ENCODE measurements at regions not wholly inside any gene's neighbourhood (a gene's known extent, or its start where the extent isn't known, plus 50 kb on each side); places are given as distances from the start of the nearest gene placed in this dataset.

DNA sequence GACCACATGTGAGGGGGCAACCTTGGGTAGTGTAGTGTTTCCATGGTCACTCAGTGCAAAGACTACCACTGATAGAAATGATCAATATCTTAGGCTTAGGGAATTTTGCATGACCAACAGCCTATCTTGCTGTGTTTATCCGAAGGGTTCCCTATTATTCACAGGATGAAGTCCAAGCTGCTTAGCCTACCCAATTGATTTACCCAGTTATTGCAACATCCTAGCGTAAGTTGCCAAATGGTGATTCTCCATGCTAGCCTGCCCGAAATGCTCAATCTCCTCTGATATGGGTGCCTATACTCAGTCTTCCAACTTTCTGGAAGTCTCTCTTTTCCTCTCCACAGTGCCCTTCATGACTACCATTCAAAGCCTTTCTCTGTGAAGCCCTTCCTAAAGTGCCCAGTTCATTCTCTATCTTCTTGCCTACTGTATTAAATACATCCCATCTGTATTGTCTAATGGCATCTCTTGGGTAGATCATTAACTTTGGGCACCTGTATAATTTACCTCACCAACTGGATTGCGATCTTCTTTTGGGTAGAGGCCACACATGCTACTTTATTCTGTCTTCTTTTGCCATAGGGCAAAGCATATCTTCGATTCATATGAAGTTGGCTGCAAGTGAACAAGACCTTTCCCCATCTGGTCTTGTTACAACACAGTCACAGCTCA is 240.5 kb downstream of the CLIC5 start:
- TF ChIP-seq, protein P1, sequence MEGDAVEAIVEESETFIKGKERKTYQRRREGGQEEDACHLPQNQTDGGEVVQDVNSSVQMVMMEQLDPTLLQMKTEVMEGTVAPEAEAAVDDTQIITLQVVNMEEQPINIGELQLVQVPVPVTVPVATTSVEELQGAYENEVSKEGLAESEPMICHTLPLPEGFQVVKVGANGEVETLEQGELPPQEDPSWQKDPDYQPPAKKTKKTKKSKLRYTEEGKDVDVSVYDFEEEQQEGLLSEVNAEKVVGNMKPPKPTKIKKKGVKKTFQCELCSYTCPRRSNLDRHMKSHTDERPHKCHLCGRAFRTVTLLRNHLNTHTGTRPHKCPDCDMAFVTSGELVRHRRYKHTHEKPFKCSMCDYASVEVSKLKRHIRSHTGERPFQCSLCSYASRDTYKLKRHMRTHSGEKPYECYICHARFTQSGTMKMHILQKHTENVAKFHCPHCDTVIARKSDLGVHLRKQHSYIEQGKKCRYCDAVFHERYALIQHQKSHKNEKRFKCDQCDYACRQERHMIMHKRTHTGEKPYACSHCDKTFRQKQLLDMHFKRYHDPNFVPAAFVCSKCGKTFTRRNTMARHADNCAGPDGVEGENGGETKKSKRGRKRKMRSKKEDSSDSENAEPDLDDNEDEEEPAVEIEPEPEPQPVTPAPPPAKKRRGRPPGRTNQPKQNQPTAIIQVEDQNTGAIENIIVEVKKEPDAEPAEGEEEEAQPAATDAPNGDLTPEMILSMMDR (IDR thresholded peaks at IDR 0.05; ENCODE audit: low read length) = no peak
- TF ChIP-seq EZH2phosphoT487 (IDR thresholded peaks at IDR 0.05; ENCODE audit: low read length) = no peak
- TF ChIP-seq EZH2 (optimal IDR thresholded peaks at IDR 0.05; ENCODE audit: low read depth, low read length) = no peak
